ENCODE measurements at regions not wholly inside any gene's neighbourhood (a gene's known extent, or its start where the extent isn't known, plus 50 kb on each side); places are given as distances from the start of the nearest gene placed in this dataset.

DNA sequence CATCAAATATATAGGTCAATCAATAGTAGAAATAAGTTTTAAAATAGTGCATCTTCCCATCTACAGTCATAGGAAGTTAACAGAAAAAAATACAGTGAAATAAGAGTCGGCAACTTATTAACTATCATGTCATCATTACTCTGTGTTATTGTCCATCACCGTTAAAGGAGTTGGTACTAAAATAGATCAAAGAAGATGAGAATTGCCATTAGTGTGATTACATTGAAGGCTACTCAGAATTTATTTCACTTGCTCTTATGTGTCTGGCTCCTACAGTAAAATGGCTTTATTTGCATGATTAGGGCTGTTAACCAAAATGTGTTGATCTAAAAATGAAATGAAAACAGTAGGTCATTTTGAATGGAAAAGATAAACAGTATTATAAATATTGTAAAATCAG is 162.5 kb upstream of the SLITRK1 start:
- H3K4me3 ChIP-seq = no peak overlapping the region
- DNase-seq (no peak), ATAC-seq (no peak)
- H3K4me1 ChIP-seq = no peaks in the 10 kb centered on the region
- no peaks in the 10 kb centered on the region for H3K36me3 ChIP-seq
- H3K27me3 ChIP-seq (ENCODE audit: low read depth) = no peaks in the 10 kb centered on the region
- TF ChIP-seq, protein P1, sequence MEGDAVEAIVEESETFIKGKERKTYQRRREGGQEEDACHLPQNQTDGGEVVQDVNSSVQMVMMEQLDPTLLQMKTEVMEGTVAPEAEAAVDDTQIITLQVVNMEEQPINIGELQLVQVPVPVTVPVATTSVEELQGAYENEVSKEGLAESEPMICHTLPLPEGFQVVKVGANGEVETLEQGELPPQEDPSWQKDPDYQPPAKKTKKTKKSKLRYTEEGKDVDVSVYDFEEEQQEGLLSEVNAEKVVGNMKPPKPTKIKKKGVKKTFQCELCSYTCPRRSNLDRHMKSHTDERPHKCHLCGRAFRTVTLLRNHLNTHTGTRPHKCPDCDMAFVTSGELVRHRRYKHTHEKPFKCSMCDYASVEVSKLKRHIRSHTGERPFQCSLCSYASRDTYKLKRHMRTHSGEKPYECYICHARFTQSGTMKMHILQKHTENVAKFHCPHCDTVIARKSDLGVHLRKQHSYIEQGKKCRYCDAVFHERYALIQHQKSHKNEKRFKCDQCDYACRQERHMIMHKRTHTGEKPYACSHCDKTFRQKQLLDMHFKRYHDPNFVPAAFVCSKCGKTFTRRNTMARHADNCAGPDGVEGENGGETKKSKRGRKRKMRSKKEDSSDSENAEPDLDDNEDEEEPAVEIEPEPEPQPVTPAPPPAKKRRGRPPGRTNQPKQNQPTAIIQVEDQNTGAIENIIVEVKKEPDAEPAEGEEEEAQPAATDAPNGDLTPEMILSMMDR (IDR thresholded peaks at IDR 0.05) = no peak
- intact Hi-C loops (cut with DNase I) = no loop called here
- no peak overlapping the region for H3K27ac ChIP-seq
- H3K9me3 ChIP-seq = no peaks in the 10 kb centered on the region

DNA sequence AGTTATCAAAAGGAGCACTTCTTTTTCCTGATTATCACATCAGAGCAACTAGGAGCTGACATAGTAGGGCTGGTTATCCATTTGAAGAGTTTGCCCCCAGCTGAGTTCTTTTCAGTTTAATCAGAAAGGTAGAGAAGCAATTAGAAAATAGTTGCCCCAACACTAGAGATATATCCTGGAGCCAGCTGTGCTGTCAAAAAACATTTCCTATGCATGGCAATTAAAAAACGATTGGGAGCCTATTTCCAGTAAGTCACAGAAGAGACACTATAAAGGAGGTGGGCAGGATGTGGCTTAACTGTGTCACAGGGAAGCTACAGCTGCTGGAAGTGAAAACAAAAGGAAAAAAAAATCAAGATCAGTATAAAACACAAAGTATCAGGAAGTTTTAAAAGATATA is 155.7 kb upstream of the SLITRK1 start:
- Histone ChIP-seq H3K4me1 (no peaks in the 10 kb centered on the region), H3K27ac (no peak overlapping the region), H3K4me3 (no peak overlapping the region), H3K27me3 (ENCODE audit: low read depth) (no peaks in the 10 kb centered on the region), H3K9me3 (no peaks in the 10 kb centered on the region), H3K36me3 (no peaks in the 10 kb centered on the region)
- no peak for DNase-seq
- no peak for ATAC-seq
- intact Hi-C loops (cut with DNase I) = no loop called here
- TF ChIP-seq, protein P1 (IDR thresholded peaks at IDR 0.05) = no peak

DNA sequence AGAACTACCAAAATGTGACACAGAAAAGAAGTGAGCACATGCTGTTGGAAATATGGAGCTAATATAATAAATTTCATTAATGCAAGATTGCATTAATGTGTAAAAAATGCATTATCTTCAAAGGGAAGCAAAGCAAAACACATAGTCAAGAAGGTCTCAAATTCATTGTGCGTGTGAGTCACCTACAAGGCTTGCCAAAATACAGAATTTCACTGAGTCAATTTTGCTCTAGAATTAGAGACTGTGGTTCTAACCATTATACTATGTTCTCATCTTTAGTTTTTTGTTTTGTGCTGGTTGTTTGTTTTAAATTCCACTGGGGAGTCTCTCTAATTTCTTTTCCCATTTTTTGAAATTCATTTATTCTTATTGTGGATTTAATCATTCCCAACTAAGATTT is 149.8 kb upstream of the SLITRK1 start:
- ATAC-seq (no peak), DNase-seq (no peak)
- H3K36me3 ChIP-seq = no peaks in the 10 kb centered on the region
- no peak overlapping the region for H3K27ac ChIP-seq
- no peaks in the 10 kb centered on the region for H3K9me3 ChIP-seq
- no peaks in the 10 kb centered on the region for H3K27me3 ChIP-seq (ENCODE audit: low read depth)
- H3K4me3 ChIP-seq = no peak overlapping the region
- no peaks in the 10 kb centered on the region for H3K4me1 ChIP-seq
- TF ChIP-seq, protein P1 (IDR thresholded peaks at IDR 0.05) = no peak
- intact Hi-C loops (cut with DNase I) = no loop called here

DNA sequence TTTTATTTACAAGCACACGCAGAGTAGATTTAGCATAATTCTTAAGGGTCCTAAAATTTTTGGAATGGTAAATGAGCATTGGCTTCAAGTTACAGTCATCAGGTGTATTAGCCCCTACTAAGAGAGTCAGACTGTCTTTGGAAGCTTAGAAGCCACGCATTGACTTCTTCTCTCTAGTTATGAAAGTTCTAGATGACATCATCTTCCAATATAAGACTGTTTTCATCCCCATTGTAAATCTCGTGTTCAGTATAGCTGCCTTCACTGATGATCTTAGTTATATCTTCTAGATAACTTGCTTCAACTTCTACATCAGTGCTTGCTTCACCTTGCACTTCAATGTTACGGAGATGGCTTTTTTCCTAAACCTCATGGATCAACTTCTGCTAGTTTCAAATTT is 148.8 kb upstream of the SLITRK1 start:
- Histone ChIP-seq H3K4me3 (no peak overlapping the region), H3K4me1 (no peaks in the 10 kb centered on the region), H3K9me3 (no peaks in the 10 kb centered on the region), H3K27me3 (ENCODE audit: low read depth) (no peaks in the 10 kb centered on the region), H3K27ac (no peak overlapping the region), H3K36me3 (no peaks in the 10 kb centered on the region)
- TF ChIP-seq, protein P1 (IDR thresholded peaks at IDR 0.05) = no peak
- ATAC-seq = no peak
- DNase-seq = no peak
- intact Hi-C loops (cut with DNase I) = no loop called here

DNA sequence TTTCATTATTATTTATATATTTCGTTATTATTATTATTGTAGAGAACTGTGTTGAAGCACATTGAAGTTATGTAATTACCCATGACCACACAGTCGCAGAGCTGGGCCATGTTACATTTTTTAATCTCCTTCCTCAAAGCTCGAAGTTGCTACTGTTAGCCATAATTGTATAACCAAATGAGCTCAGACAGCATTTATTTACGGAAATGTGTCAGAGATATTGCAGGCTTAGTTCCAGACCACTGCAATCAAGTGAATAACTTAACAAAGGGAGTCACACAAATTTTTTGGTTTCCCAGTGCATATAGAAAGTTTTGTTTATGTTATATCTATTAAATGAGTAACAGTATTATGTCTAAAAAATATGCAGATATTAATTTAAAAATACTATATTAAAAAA is 147.1 kb upstream of the SLITRK1 start:
- Histone ChIP-seq H3K4me3 (no peak overlapping the region), H3K36me3 (no peaks in the 10 kb centered on the region), H3K9me3 (no peaks in the 10 kb centered on the region), H3K4me1 (no peaks in the 10 kb centered on the region), H3K27me3 (ENCODE audit: low read depth) (no peaks in the 10 kb centered on the region), H3K27ac (no peak overlapping the region)
- no peak for DNase-seq
- TF ChIP-seq, protein P1 (IDR thresholded peaks at IDR 0.05) = no peak
- intact Hi-C loops (cut with DNase I) = no loop called here
- no peak for ATAC-seq

DNA sequence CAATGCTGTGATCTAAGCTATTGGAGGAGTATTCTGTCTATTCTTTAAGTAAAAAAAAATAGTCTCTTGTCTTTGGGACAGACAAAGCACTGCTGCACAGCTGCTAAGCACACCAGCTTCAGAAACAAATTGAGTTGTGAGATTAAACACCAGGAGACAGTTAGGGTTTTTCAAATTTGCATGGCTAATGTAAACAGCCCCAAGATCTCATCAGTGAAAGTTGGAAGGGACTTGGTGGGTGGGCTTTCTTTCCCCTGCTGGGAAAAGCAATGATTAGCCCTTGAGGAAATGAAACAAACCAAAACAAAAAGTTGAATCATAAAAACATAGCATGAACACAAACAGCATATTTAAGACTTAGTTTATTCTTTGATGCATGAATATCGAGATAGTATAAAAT is 143.6 kb upstream of the SLITRK1 start:
- ATAC-seq (no peak), DNase-seq (no peak)
- H3K27me3 ChIP-seq (ENCODE audit: low read depth) = no peaks in the 10 kb centered on the region
- no peaks in the 10 kb centered on the region for H3K36me3 ChIP-seq
- TF ChIP-seq, protein P1 (IDR thresholded peaks at IDR 0.05) = no peak
- no peaks in the 10 kb centered on the region for H3K4me1 ChIP-seq
- H3K27ac ChIP-seq = no peak overlapping the region
- H3K9me3 ChIP-seq = no peaks in the 10 kb centered on the region
- intact Hi-C loops (cut with DNase I) = no loop called here
- no peak overlapping the region for H3K4me3 ChIP-seq
